WI38 (cell line): ENCODE measurements at regions not wholly inside any gene's neighbourhood (a gene's known extent, or its start where the extent isn't known, plus 50 kb on each side); places are given as distances from the start of the nearest gene placed in this dataset.

Experiments
- H3K4me3 ChIP-seq: 2 replicates; pipeline ENCODE4 v1.5.1; 2011; ENCODE audit warnings: low read depth, mild to moderate bottlenecking, control low read depth, low read length
- TF ChIP-seq, protein P1 (sequence below): IDR thresholded peaks from 2 replicates; pipeline ENCODE4 v1.5.1; 2012; ENCODE audit warnings: low read depth, mild to moderate bottlenecking, control low read depth, low read length

- no peak overlapping the region for H3K4me3 ChIP-seq
- TF ChIP-seq, protein P1, sequence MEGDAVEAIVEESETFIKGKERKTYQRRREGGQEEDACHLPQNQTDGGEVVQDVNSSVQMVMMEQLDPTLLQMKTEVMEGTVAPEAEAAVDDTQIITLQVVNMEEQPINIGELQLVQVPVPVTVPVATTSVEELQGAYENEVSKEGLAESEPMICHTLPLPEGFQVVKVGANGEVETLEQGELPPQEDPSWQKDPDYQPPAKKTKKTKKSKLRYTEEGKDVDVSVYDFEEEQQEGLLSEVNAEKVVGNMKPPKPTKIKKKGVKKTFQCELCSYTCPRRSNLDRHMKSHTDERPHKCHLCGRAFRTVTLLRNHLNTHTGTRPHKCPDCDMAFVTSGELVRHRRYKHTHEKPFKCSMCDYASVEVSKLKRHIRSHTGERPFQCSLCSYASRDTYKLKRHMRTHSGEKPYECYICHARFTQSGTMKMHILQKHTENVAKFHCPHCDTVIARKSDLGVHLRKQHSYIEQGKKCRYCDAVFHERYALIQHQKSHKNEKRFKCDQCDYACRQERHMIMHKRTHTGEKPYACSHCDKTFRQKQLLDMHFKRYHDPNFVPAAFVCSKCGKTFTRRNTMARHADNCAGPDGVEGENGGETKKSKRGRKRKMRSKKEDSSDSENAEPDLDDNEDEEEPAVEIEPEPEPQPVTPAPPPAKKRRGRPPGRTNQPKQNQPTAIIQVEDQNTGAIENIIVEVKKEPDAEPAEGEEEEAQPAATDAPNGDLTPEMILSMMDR, result no peak
These were observed 65.1 kb downstream of the SLC4A3 start for GRCh38 chr2:219692521-219692920.

- H3K4me3 ChIP-seq, result no peak overlapping the region
- TF ChIP-seq, protein P1, result no peak
These were observed 67.8 kb downstream of the SLC4A3 start for GRCh38 chr2:219695145-219695709.

- TF ChIP-seq, protein P1, result no peak
- no peak overlapping the region for H3K4me3 ChIP-seq
These were observed 70.6 kb downstream of the SLC4A3 start for GRCh38 chr2:219697811-219698747.

DNA sequence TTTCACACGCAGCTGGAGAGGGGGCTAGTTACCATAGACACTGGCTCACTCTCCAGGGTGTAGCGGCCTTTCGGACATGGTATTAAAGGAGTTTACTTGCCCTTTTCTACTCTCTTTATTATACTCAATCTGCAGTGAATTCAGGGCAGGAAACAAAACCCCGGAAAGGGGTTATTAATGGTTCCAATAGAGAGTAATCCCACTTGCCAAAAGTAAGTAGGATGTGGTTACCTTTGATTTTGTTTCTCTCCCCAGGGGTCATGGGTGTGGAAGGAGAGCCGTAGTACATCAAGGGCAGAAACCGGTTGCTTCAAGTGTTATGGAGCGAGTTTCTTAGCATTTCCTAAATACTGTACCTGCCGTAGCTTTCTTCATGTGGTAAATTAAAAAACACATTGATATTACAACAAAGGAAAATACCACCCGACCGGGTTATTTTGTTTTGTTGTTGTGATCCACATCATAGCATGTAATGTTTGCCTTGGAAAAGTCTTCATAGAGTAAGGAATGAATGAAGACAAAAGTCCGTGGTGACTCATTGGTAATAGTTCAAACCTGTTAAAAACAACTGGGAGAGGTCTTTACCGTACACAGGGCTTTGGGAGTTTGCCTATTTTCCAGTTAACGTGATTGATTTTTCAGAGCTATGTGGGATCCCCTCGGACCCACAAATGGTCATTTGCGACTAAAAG is 71.5 kb downstream of the SLC4A3 start:
- TF ChIP-seq, protein P1, result no peak
- H3K4me3 ChIP-seq, result no peak overlapping the region

DNA sequence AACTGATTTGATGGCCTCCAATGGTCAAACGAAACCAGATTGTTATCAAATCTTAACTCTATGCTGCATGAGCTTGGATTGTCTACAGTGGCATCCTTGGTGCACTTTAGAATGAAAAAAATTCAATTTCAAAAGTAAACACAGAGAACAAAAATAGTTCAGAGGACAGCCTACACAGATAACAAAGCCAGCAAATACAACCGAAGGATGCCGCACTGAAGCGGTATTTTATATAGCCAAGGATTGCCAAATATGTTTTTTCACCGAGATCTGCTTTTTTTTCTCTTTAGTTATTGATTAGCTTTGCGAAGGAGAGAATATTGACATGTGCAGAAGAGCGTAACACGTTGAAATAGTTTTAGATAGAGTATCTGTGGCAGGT is 72.0 kb downstream of the SLC4A3 start:
- H3K4me3 ChIP-seq, result no peak overlapping the region
- TF ChIP-seq, protein P1, result no peak

- no peak overlapping the region for H3K4me3 ChIP-seq
- TF ChIP-seq, protein P1, result no peak
These were observed 74.6 kb downstream of the SLC4A3 start for GRCh38 chr2:219701847-219702634.
